Panc1 (cell line): ENCODE measurements at regions not wholly inside any gene's neighbourhood (a gene's known extent, or its start where the extent isn't known, plus 50 kb on each side); places are given as distances from the start of the nearest gene placed in this dataset.
A peak's percentile ranks its signal among the peaks of the same experiment; 100 is the strongest.

Experiments used
- ATAC-seq: fragments of 200-7000 bp; cut with Tn5 transposase; 2 replicates; pipeline ENCODE4 v1.9.1; 2020; ENCODE audit warnings: mild to moderate bottlenecking, moderate library complexity
- BruUV-seq: library from RNA; stranded (reverse); fragments of 400-500 nt; replicated peaks from 2 replicates; lab custom pipeline; 2021; lab: Mats Ljungman, UMichigan
- CTCF ChIA-PET: fragments of 300-600 bp; sonication (Branson Sonifier 250); formaldehyde crosslinking; loops from one replicate; lab custom pipeline; 2022; ENCODE audit warnings: antibody characterized with exemption; lab: Charles Lee
- POLR2A ChIA-PET: fragments of 300-600 bp; sonication (Branson Sonifier 250); formaldehyde crosslinking; loops from one replicate; lab custom pipeline; 2022; ENCODE audit warnings: antibody characterized with exemption; lab: Charles Lee
- DNase-seq: peaks from one replicate; pipeline ENCODE4 v3.0.0-alpha.2; 2010; ENCODE audit warnings: low read depth, low spot score
- H3K27ac ChIP-seq: 2 replicates; pipeline ENCODE4 v1.5.1; 2011; ENCODE audit warnings: mild to moderate bottlenecking, low read length, inconsistent platforms
- H3K27me3 ChIP-seq: fragments of 200-500 bp; sonication (Bioruptor generic); 2 replicates; pipeline ENCODE4 v1.6.0; 2014; ENCODE audit warnings: low read length, inconsistent platforms; ENCODE audit not compliant: control insufficient read depth, insufficient read depth
- H3K36me3 ChIP-seq: fragments of 200-500 bp; sonication (Bioruptor generic); 2 replicates; pipeline ENCODE4 v1.5.1; 2014; ENCODE audit warnings: inconsistent platforms, mild to moderate bottlenecking, low read length, moderate library complexity; ENCODE audit not compliant: control insufficient read depth, insufficient read depth
- H3K4me1 ChIP-seq: 2 replicates; pipeline ENCODE4 v1.5.1; 2011; ENCODE audit warnings: inconsistent platforms, mild to moderate bottlenecking, low read length, moderate library complexity; ENCODE audit not compliant: control insufficient read depth, insufficient read depth
- H3K4me3 ChIP-seq, 2 experiments: 2 replicates each; pipeline ENCODE4 v1.5.1; 2011 to 2012; ENCODE audit warnings: low read depth in 2 of 2, low read length in 2 of 2, mild to moderate bottlenecking in 2 of 2, inconsistent platforms in 1 of 2, moderate library complexity in 1 of 2
- H3K9me3 ChIP-seq: fragments of 200-500 bp; sonication (Bioruptor generic); 2 replicates; pipeline ENCODE4 v1.5.1; 2014; ENCODE audit warnings: low read depth, mild to moderate bottlenecking, inconsistent platforms, low read length, moderate library complexity; ENCODE audit not compliant: control insufficient read depth, insufficient read depth
- POLR2AphosphoS5 ChIP-seq: IDR thresholded peaks from 2 replicates; pipeline ENCODE4 v1.6.1; 2012; ENCODE audit warnings: mild to moderate bottlenecking, low read depth, low read length, moderate library complexity
- REST ChIP-seq, 2 experiments: IDR thresholded peaks; 2 replicates each; pipeline ENCODE4 v1.6.1; 2011 to 2012; ENCODE audit warnings: low read depth in 2 of 2, control low read depth in 1 of 2, low read length in 1 of 2, mild to moderate bottlenecking in 1 of 2, moderate library complexity in 1 of 2; ENCODE audit not compliant: insufficient read depth in 1 of 2
- SIN3A ChIP-seq: IDR thresholded peaks from 2 replicates; pipeline ENCODE4 v1.6.1; 2012; ENCODE audit warnings: low read depth, mild to moderate bottlenecking, low read length, moderate library complexity, borderline replicate concordance; ENCODE audit not compliant: insufficient read depth
- TCF7L2 ChIP-seq: IDR thresholded peaks from 2 replicates; pipeline ENCODE4 v1.6.1; 2011; ENCODE audit warnings: mild to moderate bottlenecking, low read depth, low read length, inconsistent platforms
- in situ Hi-C: cut with HindIII; loops from 2 replicates; pipeline ENCODE4 v1.10.0; 2016; ENCODE audit warnings: low sequenced_read_pairs, low pct_unique_long_range_greater_than_20kb
- intact Hi-C: fragments of 100-400 bp; cut with micrococcal nuclease; formaldehyde crosslinking; loops from one replicate; pipeline ENCODE4 v1.10.0; 2022; ENCODE audit not compliant: unreplicated experiment
- TF ChIP-seq, protein P1 (sequence below): fragments of 450-650 bp; IDR thresholded peaks from 2 replicates; pipeline ENCODE4 v1.5.1; 2017; ENCODE audit warnings: mild to moderate bottlenecking

DNA sequence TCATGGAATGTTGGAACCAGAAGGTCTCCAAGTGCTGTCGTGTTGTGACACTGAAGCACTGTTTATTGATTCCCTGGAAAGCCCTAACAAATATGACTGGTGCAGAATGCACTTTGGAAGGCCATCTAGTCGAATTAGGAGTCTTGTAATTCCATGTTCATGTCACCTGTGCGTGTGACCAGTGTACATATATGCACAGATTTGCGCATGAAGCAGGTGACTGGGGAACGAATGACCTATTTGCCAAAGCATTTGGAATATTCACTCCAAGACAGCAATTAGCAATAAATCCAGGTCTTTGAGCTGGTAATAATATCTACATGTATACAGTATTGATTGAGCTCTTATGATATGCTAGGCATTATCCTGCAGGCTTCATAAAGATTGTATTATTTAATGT, 177.5 kb upstream of the PFN2 start:
- BruUV-seq = no TSS peak
- Histone ChIP-seq H3K9me3 (no peaks in the 10 kb centered on the region), H3K4me3 (no peak overlapping the region), H3K36me3 (no peaks in the 10 kb centered on the region), H3K27ac (no peak overlapping the region), H3K27me3 (no peaks in the 10 kb centered on the region), H3K4me1 (no peaks in the 10 kb centered on the region)
- TF ChIP-seq TCF7L2 (no peak), SIN3A (no peak), POLR2AphosphoS5 (no peak), REST (IDR thresholded peaks at IDR 0.05; ENCODE audit: insufficient read depth in 1 of 2, low read depth in 2 of 2, low read length in 1 of 2) (no peak)
- TF ChIP-seq, protein P1, sequence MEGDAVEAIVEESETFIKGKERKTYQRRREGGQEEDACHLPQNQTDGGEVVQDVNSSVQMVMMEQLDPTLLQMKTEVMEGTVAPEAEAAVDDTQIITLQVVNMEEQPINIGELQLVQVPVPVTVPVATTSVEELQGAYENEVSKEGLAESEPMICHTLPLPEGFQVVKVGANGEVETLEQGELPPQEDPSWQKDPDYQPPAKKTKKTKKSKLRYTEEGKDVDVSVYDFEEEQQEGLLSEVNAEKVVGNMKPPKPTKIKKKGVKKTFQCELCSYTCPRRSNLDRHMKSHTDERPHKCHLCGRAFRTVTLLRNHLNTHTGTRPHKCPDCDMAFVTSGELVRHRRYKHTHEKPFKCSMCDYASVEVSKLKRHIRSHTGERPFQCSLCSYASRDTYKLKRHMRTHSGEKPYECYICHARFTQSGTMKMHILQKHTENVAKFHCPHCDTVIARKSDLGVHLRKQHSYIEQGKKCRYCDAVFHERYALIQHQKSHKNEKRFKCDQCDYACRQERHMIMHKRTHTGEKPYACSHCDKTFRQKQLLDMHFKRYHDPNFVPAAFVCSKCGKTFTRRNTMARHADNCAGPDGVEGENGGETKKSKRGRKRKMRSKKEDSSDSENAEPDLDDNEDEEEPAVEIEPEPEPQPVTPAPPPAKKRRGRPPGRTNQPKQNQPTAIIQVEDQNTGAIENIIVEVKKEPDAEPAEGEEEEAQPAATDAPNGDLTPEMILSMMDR = no peak
- in situ Hi-C loops = no loop called here
- intact Hi-C loops = no loop called here
- no peak for ATAC-seq
- POLR2A ChIA-PET = no interaction called here
- CTCF ChIA-PET = no interaction called here
- DNase-seq = no peak

- intact Hi-C loops = no loop called here
- in situ Hi-C loops = no loop called here
- Histone ChIP-seq H3K4me3 (no peak overlapping the region), H3K4me1 (no peaks in the 10 kb centered on the region), H3K9me3 (no peaks in the 10 kb centered on the region), H3K36me3 (no peaks in the 10 kb centered on the region), H3K27ac (no peak overlapping the region), H3K27me3 (no peaks in the 10 kb centered on the region)
- DNase-seq = no peak
- peak; percentile 41; the same call in 1 of the 2 replicates for ATAC-seq
- TF ChIP-seq SIN3A (no peak), REST (IDR thresholded peaks at IDR 0.05; ENCODE audit: insufficient read depth in 1 of 2, low read depth in 2 of 2, low read length in 1 of 2) (no peak), POLR2AphosphoS5 (no peak), TCF7L2 (no peak)
- TF ChIP-seq, protein P1 = no peak
- POLR2A ChIA-PET = no interaction called here
- CTCF ChIA-PET = no interaction called here
- BruUV-seq = no TSS peak
These were observed 177.1 kb upstream of the PFN2 start for GRCh38 chr3:150147776-150148175.
